Fibroblast of mammary gland (primary cell): ENCODE measurements at regions not wholly inside any gene's neighbourhood (a gene's known extent, or its start where the extent isn't known, plus 50 kb on each side); places are given as distances from the start of the nearest gene placed in this dataset.
"Not testable (repeated sequence)": the region's sequence is repeated elsewhere in the genome, so short reads cannot be mapped to it uniquely, and the experiment has no call there.

Source experiments
- DNase-seq: peaks from one replicate; pipeline ENCODE4 v3.0.0-alpha.2; 2010; ENCODE audit warnings: low read depth
- H3K4me3 ChIP-seq: 2 replicates; pipeline ENCODE4 v1.5.1; 2011; ENCODE audit warnings: low read depth, mild to moderate bottlenecking, low read length, moderate library complexity; ENCODE audit not compliant: control insufficient read depth
- TF ChIP-seq, protein P1 (sequence below): conservative IDR thresholded peaks from 2 replicates; pipeline ENCODE4 v1.5.1; 2011; ENCODE audit warnings: low read depth, low read length, inconsistent platforms; ENCODE audit not compliant: control insufficient read depth, insufficient read depth

DNA sequence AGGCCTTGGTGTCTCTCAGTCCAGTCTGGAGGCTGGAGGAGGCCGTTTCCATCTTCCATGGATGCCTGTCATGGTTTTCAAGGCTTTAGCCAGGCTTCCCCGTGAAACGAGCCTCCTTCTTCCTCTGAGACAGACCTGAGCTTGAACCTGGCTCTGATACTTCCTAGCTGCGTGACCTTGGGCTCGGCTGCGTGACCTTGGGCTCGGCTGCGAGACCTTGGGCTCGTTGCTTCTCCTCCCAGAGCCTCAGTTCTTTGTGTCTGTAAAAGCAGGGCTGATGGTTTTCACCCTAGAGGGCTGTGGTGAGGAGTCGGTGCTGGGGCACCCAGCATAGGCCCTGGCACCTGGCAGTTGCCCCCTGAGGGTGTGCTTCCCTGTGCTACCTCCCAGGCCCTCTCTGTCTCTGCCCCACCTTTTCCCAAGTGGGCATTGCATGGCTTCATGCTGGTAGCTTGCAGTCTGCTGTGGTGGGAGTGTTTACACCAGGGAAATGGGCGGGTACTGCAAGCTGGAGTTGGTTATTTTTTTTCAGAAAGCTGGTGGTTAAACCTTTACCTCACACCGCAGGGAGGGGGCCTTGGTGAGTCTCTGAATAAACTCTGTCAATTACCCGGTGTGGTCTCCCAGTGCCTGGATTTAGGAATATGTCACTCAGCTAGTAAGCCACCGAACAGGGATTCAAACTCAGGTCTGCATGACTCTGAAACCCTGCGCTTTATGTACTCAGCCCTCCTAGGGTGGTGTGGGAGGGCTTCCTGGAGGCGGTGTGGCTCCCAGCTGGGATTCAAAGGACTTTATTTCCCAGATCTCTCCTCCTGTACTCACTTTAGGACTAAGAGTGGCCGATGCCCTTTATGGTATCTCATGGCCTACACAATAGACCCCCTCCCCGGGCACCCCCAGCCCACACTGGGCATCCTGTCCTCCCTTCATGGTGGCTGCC lies 129.0 kb upstream of the CIBAR2 start:
- H3K4me3 ChIP-seq: no peak overlapping the region
- TF ChIP-seq, protein P1, sequence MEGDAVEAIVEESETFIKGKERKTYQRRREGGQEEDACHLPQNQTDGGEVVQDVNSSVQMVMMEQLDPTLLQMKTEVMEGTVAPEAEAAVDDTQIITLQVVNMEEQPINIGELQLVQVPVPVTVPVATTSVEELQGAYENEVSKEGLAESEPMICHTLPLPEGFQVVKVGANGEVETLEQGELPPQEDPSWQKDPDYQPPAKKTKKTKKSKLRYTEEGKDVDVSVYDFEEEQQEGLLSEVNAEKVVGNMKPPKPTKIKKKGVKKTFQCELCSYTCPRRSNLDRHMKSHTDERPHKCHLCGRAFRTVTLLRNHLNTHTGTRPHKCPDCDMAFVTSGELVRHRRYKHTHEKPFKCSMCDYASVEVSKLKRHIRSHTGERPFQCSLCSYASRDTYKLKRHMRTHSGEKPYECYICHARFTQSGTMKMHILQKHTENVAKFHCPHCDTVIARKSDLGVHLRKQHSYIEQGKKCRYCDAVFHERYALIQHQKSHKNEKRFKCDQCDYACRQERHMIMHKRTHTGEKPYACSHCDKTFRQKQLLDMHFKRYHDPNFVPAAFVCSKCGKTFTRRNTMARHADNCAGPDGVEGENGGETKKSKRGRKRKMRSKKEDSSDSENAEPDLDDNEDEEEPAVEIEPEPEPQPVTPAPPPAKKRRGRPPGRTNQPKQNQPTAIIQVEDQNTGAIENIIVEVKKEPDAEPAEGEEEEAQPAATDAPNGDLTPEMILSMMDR: no peak
- no peak for DNase-seq

DNA sequence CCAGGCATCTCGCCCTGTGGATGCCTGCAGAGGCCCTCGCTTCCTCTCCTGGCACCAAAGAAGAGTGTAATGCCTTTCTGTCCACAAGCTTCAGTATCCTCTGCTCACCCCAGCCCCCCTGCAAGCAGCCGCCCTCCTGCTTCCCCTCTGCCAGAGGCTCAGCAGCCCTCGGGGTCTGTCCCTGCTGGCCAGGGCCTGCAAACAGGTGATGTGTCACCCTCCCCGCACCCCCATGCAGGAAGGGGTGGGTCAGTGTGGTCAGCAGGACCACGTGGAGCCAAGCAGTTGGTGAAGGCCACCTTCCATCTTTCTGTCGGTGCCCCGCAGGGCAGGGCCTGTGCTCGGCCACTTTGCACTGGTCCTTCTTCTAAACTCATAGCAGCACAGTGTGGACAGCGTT lies 129.9 kb upstream of the CIBAR2 start:
- DNase-seq: no peak
- TF ChIP-seq, protein P1: no peak
- H3K4me3 ChIP-seq: no peak overlapping the region

DNA sequence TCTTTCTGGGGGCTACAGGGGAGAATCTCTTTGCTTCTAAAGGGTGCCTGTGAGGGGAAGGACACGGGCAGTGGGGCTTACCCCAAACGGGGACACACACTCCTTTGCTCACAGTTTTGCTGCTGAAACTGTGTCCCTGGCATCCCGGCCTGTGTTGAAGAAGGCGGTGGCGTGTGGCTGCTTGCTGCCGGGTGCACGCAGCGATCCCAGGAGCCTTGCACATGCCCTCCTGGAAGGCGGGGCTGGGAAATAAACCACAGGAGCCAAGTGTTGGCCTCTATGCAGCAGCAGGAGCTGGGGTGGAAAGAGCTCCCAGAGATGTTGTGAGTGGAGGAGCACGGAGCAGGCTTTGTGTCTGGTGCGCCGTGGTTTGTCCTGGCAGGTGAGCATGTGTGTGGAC lies 131.0 kb upstream of the CIBAR2 start:
- DNase-seq: no peak
- TF ChIP-seq, protein P1: no peak
- no peak overlapping the region for H3K4me3 ChIP-seq

DNA sequence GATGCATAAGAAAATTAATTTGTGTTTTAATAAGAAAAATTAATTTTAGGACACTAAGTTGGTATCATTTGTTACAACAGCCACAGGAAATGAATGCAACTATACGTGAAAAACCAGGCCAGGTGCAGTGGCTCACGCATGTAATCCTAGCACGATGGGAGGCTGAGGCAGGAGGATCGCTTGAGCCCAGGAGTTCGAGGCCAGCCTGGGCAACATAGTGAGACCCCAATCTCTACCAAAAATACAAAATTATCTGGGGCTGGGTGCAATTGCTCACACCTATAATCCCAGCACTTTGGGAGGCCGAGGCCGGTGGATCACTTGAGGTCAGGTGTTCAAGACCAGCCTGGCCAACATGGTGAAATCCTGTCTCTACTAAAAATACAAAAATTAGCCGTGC lies 132.2 kb upstream of the CIBAR2 start:
- not testable (repeated sequence) for H3K4me3 ChIP-seq, DNase-seq

DNA sequence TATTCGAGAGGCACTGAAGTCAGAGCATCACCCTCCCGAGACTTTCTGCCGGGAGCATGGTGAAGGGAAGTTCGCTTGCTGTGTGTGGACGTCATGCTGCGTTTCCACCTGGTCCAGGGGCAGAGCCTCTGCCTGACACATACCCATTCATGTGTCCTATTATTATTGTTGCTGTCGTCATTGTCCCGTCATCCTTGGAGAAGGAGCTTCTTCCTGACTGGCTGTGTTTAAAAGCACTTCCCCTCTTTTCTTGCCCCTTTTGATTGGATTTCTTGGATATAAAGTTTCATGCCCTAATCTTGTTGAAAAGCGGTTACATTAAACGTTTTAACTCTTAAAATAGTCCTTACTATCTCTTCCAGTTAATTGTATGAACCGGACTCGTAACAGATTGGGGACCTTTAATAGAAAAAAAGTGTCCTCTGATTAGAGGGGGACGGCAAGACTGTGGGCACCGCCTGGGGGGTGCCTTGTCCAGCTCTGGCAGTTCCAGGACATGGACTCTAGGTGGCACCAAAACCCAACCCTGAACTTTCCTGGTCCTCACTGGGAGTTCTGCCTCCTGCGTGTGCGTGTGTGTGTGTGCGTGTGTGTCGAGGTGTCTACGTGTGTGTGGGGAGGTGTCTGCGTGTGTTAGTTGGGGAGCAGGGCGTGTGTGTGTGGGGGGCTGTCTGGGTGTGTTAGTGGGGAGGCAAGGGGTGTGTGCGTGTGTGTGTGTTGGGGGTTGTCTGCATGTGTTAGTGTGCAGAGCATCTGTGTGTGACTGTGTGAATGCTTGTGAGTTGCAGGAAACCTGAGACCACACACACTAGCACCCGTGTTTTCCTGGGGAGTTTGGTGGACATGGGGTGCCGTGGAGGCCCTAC lies 133.3 kb upstream of the CIBAR2 start:
- H3K4me3 ChIP-seq: no peak overlapping the region
- TF ChIP-seq, protein P1: peak; percentile 87
- peak; percentile 72 for DNase-seq

DNA sequence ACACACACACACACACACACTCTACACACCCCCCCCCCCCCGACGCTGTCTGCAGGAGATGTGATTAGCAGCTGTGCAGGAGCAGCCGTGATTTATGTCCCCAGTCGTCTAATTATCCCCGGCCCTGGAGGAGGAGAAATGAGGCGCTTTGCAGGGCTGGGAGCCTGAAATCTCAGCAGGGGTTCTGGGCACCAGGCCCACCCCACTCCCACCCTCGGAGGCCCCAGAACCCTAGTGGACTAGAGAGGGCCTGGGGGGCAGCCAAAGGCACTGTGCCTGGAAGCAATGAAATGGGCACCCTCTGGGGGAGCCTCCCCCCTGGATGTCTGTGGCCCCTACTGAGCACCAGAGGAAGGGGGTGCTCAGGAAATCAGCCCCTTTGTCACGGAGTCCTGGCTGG lies 134.2 kb upstream of the CIBAR2 start:
- no peak for DNase-seq
- TF ChIP-seq, protein P1: no peak
- no peak overlapping the region for H3K4me3 ChIP-seq

DNA sequence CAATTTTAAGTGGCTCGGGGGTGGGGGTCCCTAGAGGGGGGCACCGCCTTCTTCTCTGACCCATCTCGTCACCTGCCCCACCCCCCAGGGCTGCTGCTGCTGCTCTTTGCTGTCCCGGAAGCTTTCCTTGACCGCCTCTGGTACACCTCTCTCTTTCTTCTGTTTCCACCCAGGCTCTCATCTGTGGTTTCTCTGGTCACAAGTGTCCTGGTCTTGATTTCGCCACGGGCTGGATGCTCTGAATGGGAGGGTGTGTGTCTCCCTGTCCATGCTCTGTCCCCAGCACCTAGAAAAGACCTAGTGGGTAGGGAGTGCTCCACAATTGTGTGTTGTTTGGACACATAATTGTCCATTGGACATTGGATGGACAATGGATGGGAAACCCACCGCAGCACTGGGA lies 134.7 kb upstream of the CIBAR2 start:
- TF ChIP-seq, protein P1: no peak
- DNase-seq: no peak
- no peak overlapping the region for H3K4me3 ChIP-seq
